ENCODE measurements at regions not wholly inside any gene's neighbourhood (a gene's known extent, or its start where the extent isn't known, plus 50 kb on each side); places are given as distances from the start of the nearest gene placed in this dataset.

GRCh38 chr3:181300033-181300432 is 310.5 kb upstream of the DNAJC19 start:
- H3K36me3 ChIP-seq: no peaks in the 10 kb centered on the region
- H3K27me3 ChIP-seq (ENCODE audit: insufficient read depth, low read depth, severe bottlenecking): no peaks in the 10 kb centered on the region
- no peaks in the 10 kb centered on the region for H3K9me3 ChIP-seq (ENCODE audit: severe bottlenecking)
- no peak for DNase-seq
- H3K4me3 ChIP-seq (ENCODE audit: low read depth, low read length): no peak overlapping the region
- TF ChIP-seq, protein P1, sequence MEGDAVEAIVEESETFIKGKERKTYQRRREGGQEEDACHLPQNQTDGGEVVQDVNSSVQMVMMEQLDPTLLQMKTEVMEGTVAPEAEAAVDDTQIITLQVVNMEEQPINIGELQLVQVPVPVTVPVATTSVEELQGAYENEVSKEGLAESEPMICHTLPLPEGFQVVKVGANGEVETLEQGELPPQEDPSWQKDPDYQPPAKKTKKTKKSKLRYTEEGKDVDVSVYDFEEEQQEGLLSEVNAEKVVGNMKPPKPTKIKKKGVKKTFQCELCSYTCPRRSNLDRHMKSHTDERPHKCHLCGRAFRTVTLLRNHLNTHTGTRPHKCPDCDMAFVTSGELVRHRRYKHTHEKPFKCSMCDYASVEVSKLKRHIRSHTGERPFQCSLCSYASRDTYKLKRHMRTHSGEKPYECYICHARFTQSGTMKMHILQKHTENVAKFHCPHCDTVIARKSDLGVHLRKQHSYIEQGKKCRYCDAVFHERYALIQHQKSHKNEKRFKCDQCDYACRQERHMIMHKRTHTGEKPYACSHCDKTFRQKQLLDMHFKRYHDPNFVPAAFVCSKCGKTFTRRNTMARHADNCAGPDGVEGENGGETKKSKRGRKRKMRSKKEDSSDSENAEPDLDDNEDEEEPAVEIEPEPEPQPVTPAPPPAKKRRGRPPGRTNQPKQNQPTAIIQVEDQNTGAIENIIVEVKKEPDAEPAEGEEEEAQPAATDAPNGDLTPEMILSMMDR (IDR thresholded peaks at IDR 0.05; ENCODE audit: low read depth, low read length): no peak
- no peak overlapping the region for H3K27ac ChIP-seq

DNA sequence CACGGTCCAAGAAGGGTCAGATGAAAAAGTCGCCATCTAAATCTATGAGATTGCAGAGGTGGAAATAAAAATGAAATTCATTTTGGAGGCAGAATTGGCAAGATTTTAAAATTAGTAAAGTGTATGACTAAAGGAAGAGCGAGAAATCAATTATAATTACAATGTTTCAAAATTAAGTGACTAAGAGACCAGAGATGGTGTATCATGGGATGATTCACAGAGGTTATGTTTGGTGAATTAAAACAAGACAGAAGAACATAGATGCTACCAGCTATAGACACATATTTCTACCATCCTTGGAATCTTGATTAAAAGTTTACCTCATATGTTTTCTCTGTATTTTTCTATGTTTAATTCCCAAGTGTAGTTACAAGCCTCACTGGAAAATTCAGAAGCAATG is 308.9 kb upstream of the DNAJC19 start:
- no peak for DNase-seq
- H3K9me3 ChIP-seq (ENCODE audit: severe bottlenecking): no peaks in the 10 kb centered on the region
- no peak overlapping the region for H3K4me3 ChIP-seq (ENCODE audit: low read depth, low read length)
- H3K27ac ChIP-seq: no peak overlapping the region
- no peaks in the 10 kb centered on the region for H3K27me3 ChIP-seq (ENCODE audit: insufficient read depth, low read depth, severe bottlenecking)
- TF ChIP-seq, protein P1 (IDR thresholded peaks at IDR 0.05; ENCODE audit: low read depth, low read length): no peak
- H3K36me3 ChIP-seq: no peaks in the 10 kb centered on the region

GRCh38 chr3:181292984-181293383 is 303.4 kb upstream of the DNAJC19 start:
- Histone ChIP-seq H3K27me3 (ENCODE audit: insufficient read depth, low read depth, severe bottlenecking) (no peaks in the 10 kb centered on the region), H3K4me3 (ENCODE audit: low read depth, low read length) (no peak overlapping the region), H3K27ac (no peak overlapping the region), H3K36me3 (no peaks in the 10 kb centered on the region), H3K9me3 (ENCODE audit: severe bottlenecking) (no peaks in the 10 kb centered on the region)
- TF ChIP-seq, protein P1 (IDR thresholded peaks at IDR 0.05; ENCODE audit: low read depth, low read length): no peak
- no peak for DNase-seq

DNA sequence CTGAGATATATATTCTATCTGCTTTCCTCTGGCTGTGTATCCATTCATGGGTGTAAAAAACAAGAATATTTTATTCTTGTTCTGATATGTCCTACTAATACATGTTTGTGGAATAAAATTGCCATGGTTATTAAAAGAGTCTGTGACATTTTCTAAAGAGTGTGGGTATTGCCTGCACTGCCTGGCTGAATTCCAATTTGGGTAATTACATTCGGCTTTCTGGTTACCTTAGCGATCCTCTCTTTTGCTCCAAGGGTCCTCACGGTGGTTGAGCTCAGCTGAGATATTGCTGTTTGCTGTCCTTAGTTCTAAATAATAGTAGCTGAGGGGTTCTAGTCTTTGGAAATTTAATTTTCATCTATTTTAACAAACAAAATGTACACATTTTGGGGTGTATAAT is 301.4 kb upstream of the DNAJC19 start:
- DNase-seq: no peak
- Histone ChIP-seq H3K27ac (no peak overlapping the region), H3K4me3 (ENCODE audit: low read depth, low read length) (no peak overlapping the region), H3K27me3 (ENCODE audit: insufficient read depth, low read depth, severe bottlenecking) (no peaks in the 10 kb centered on the region), H3K36me3 (no peaks in the 10 kb centered on the region), H3K9me3 (ENCODE audit: severe bottlenecking) (no peaks in the 10 kb centered on the region)
- TF ChIP-seq, protein P1 (IDR thresholded peaks at IDR 0.05; ENCODE audit: low read depth, low read length): no peak

DNA sequence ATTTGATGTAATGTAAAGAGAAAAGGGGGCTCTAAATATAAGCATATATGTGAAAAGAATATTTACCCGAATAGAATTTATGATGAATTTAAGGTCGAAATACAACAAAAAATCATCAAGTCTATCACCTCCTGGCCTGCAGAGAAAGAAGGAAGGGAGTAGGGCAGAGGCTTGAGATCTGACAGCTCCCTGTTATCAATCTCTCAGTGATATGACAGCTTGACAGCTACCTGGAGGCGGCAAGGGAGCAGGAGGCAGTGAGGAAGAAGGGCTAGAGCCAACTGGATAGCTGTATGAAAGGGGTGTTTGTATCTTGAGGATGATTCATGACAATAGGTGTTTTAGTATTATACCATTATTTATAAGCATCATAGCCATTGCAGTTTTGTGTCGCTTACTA is 299.8 kb upstream of the DNAJC19 start:
- no peak for DNase-seq
- H3K27ac ChIP-seq: no peak overlapping the region
- no peaks in the 10 kb centered on the region for H3K9me3 ChIP-seq (ENCODE audit: severe bottlenecking)
- no peaks in the 10 kb centered on the region for H3K36me3 ChIP-seq
- H3K4me3 ChIP-seq (ENCODE audit: low read depth, low read length): no peak overlapping the region
- TF ChIP-seq, protein P1 (IDR thresholded peaks at IDR 0.05; ENCODE audit: low read depth, low read length): no peak
- no peaks in the 10 kb centered on the region for H3K27me3 ChIP-seq (ENCODE audit: insufficient read depth, low read depth, severe bottlenecking)

DNA sequence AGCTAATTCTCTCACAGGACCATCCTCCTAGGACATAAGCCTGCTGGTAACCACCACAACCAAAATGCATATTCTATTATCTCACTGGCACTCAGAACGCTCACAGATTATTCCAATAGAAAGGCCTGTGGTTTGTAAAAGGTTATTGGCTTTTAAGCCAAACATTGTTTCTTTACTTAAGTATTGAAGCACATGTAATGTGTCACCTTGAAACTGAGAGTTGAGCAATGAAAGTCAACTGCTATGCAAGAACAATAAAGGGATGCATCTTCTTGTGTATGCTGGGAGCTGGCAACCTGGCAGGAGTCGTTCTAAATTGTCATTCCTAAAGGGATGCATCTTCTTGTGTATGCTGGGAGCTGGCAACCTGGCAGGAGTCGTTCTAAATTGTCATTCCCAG is 298.6 kb upstream of the DNAJC19 start:
- Histone ChIP-seq H3K4me3 (ENCODE audit: low read depth, low read length) (no peak overlapping the region), H3K9me3 (ENCODE audit: severe bottlenecking) (no peaks in the 10 kb centered on the region), H3K27me3 (ENCODE audit: insufficient read depth, low read depth, severe bottlenecking) (no peaks in the 10 kb centered on the region), H3K36me3 (no peaks in the 10 kb centered on the region), H3K27ac (no peak overlapping the region)
- TF ChIP-seq, protein P1 (IDR thresholded peaks at IDR 0.05; ENCODE audit: low read depth, low read length): no peak
- no peak for DNase-seq
